GM19043 (cell line): ENCODE measurements at regions not wholly inside any gene's neighbourhood (a gene's known extent, or its start where the extent isn't known, plus 50 kb on each side); places are given as distances from the start of the nearest gene placed in this dataset.

Source experiments
- ATAC-seq: cut with Tn5 transposase; IDR thresholded peaks from one replicate; pipeline ENCODE4 v1.9.1; 2021; ENCODE audit warnings: low read depth; ENCODE audit not compliant: unreplicated experiment

GRCh38 chr13:99122171-99122570 is 78.5 kb upstream of the UBAC2 start:
- no peak for ATAC-seq

GRCh38 chr13:99123101-99124045 is 77.3 kb upstream of the UBAC2 start:
- ATAC-seq = no peak

GRCh38 chr13:99124046-99124400 is 76.6 kb upstream of the UBAC2 start:
- ATAC-seq = no peak

GRCh38 chr13:99124794-99125316 is 75.8 kb upstream of the UBAC2 start:
- peak; percentile 83 for ATAC-seq

- ATAC-seq = no peak
Measured at GRCh38 chr13:99125326-99125915, 75.2 kb upstream of the UBAC2 start.

- ATAC-seq = no peak
Measured at GRCh38 chr13:99126821-99127220, 73.8 kb upstream of the UBAC2 start.

GRCh38 chr13:99129050-99129449 is 71.6 kb upstream of the UBAC2 start:
- ATAC-seq = no peak

- no peak for ATAC-seq
Measured at GRCh38 chr13:99129951-99130350, 70.7 kb upstream of the UBAC2 start.

GRCh38 chr13:99131410-99131809 is 69.2 kb upstream of the UBAC2 start:
- ATAC-seq = no peak

- no peak for ATAC-seq
Measured at GRCh38 chr13:99132295-99132835, 68.3 kb upstream of the UBAC2 start.

- ATAC-seq = no peak
Measured at GRCh38 chr13:99133230-99133629, 67.4 kb upstream of the UBAC2 start.

GRCh38 chr13:99133848-99134247 is 66.8 kb upstream of the UBAC2 start:
- ATAC-seq = no peak

GRCh38 chr13:99135591-99135990 is 65.1 kb upstream of the UBAC2 start:
- ATAC-seq = no peak

GRCh38 chr13:99136427-99136954 is 64.2 kb upstream of the UBAC2 start:
- ATAC-seq = no peak

GRCh38 chr13:99140831-99141230 is 59.8 kb upstream of the UBAC2 start:
- ATAC-seq = no peak

- no peak for ATAC-seq
Measured at GRCh38 chr13:99143904-99144303, 56.8 kb upstream of the UBAC2 start.

- no peak for ATAC-seq
Measured at GRCh38 chr13:99144306-99144705, 56.3 kb upstream of the UBAC2 start.

GRCh38 chr13:99145461-99145860 is 55.2 kb upstream of the UBAC2 start:
- ATAC-seq = no peak

- no peak for ATAC-seq
Measured at GRCh38 chr13:99150575-99151361, 49.9 kb upstream of the UBAC2 start.
